Activated B cell treated with CpG ODN at 0.5 μM for 24 hours (primary cell): ENCODE measurements at regions not wholly inside any gene's neighbourhood (a gene's known extent, or its start where the extent isn't known, plus 50 kb on each side); places are given as distances from the start of the nearest gene placed in this dataset.

Experiments
- ATAC-seq: fragments of 200-7000 bp; cut with Tn5 transposase; one replicate; pipeline ENCODE4 v1.10.0; 2021; ENCODE audit warnings: low read depth, mild to moderate bottlenecking, moderate library complexity
- CTCF ChIA-PET: fragments of 350-600 bp; sonication (Branson Sonifier 250); formaldehyde crosslinking; loops from one replicate; lab custom pipeline; 2021; ENCODE audit warnings: antibody characterized with exemption; lab: Charles Lee
- POLR2A ChIA-PET: fragments of 350-600 bp; sonication (Branson Sonifier 250); formaldehyde crosslinking; loops from one replicate; lab custom pipeline; 2021; ENCODE audit warnings: antibody characterized with exemption; lab: Charles Lee
- DNase-seq: peaks from one replicate; pipeline ENCODE4 v3.0.0; 2022
- H3K27ac Mint-ChIP-seq: one replicate; pipeline ENCODE4 v1.8.0; 2020; ENCODE audit warnings: mixed read lengths
- H3K27me3 Mint-ChIP-seq: one replicate; pipeline ENCODE4 v1.8.0; 2021; ENCODE audit warnings: mixed read lengths
- H3K36me3 Mint-ChIP-seq: one replicate; pipeline ENCODE4 v1.8.0; 2021; ENCODE audit warnings: low read depth, mixed read lengths
- H3K4me1 Mint-ChIP-seq: one replicate; pipeline ENCODE4 v1.8.0; 2021; ENCODE audit warnings: mixed read lengths
- H3K4me3 Mint-ChIP-seq: one replicate; pipeline ENCODE4 v1.8.0; 2020; ENCODE audit warnings: mild to moderate bottlenecking, mixed read lengths
- H3K9me3 Mint-ChIP-seq: one replicate; pipeline ENCODE4 v1.8.0; 2020; ENCODE audit warnings: mixed read lengths
- intact Hi-C: fragments of 100-400 bp; cut with micrococcal nuclease; formaldehyde crosslinking; loops from one replicate; pipeline ENCODE4 v1.15.1; 2024
- TF ChIP-seq, protein P1 (sequence below): fragments of 200-600 bp; IDR thresholded peaks from one replicate; pipeline ENCODE4 v1.8.0; 2022; ENCODE audit warnings: antibody characterized with exemption, mild to moderate bottlenecking

- H3K27ac Mint-ChIP-seq, result no peak overlapping the region
- H3K9me3 Mint-ChIP-seq, result no peaks in the 10 kb centered on the region
- peaks cover 21% of the 10 kb centered on the region for H3K4me1 Mint-ChIP-seq
- H3K36me3 Mint-ChIP-seq, result no peaks in the 10 kb centered on the region
- DNase-seq (no peak), ATAC-seq (no peak)
- intact Hi-C loops, result no loop called here
- ChIA-PET POLR2A (no interaction called here), CTCF (no interaction called here)
- TF ChIP-seq, protein P1, sequence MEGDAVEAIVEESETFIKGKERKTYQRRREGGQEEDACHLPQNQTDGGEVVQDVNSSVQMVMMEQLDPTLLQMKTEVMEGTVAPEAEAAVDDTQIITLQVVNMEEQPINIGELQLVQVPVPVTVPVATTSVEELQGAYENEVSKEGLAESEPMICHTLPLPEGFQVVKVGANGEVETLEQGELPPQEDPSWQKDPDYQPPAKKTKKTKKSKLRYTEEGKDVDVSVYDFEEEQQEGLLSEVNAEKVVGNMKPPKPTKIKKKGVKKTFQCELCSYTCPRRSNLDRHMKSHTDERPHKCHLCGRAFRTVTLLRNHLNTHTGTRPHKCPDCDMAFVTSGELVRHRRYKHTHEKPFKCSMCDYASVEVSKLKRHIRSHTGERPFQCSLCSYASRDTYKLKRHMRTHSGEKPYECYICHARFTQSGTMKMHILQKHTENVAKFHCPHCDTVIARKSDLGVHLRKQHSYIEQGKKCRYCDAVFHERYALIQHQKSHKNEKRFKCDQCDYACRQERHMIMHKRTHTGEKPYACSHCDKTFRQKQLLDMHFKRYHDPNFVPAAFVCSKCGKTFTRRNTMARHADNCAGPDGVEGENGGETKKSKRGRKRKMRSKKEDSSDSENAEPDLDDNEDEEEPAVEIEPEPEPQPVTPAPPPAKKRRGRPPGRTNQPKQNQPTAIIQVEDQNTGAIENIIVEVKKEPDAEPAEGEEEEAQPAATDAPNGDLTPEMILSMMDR, result no peak
- H3K4me3 Mint-ChIP-seq, result no peak overlapping the region
- H3K27me3 Mint-ChIP-seq, result no peaks in the 10 kb centered on the region
Measured at GRCh38 chr13:74301258-74301935, 167.2 kb upstream of the KLF12 start.

- TF ChIP-seq, protein P1, result no peak
- no peak for DNase-seq
- H3K36me3 Mint-ChIP-seq, result no peaks in the 10 kb centered on the region
- H3K4me3 Mint-ChIP-seq, result no peak overlapping the region
- intact Hi-C loops, result no loop called here
- ChIA-PET CTCF (interaction anchor here (1.1 kb wide), 1 partner anchor 12 kb away, joined by 3 read pairs; no protein-coding TSS in a partner anchor), POLR2A (no interaction called here)
- no peaks in the 10 kb centered on the region for H3K9me3 Mint-ChIP-seq
- no peak for ATAC-seq
- no peak overlapping the region for H3K27ac Mint-ChIP-seq
- no peaks in the 10 kb centered on the region for H3K27me3 Mint-ChIP-seq
- peaks cover 21% of the 10 kb centered on the region for H3K4me1 Mint-ChIP-seq
Measured at GRCh38 chr13:74300162-74300561, 166.0 kb upstream of the KLF12 start.

DNA sequence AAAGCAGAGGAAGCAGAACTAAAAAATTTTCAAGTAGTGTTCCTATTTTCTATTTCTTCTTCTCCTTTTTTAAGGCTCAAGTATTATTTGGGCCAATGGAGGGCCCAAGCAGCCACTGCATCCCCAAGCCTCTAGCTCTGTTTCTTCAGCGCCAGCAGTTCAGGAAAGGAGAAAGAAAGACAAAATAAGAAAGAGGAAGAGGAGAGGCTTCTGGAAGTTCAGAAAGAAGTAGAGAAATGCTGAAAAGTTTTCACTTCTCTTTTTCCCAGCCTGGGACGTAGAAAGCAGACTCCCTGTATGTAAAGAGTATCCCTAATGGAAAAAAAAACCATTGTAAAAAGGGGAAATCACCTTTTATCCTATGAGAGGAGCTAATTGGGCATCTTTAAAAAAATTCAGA lies 165.5 kb upstream of the KLF12 start:
- CTCF ChIA-PET, result interaction anchor here (1.1 kb wide), 1 partner anchor 12 kb away, joined by 3 read pairs; no protein-coding TSS in a partner anchor
- TF ChIP-seq, protein P1, result no peak
- H3K27me3 Mint-ChIP-seq, result no peaks in the 10 kb centered on the region
- H3K36me3 Mint-ChIP-seq, result no peaks in the 10 kb centered on the region
- POLR2A ChIA-PET, result no interaction called here
- no peak overlapping the region for H3K4me3 Mint-ChIP-seq
- DNase-seq (no peak), ATAC-seq (no peak)
- peaks cover 21% of the 10 kb centered on the region for H3K4me1 Mint-ChIP-seq
- H3K27ac Mint-ChIP-seq, result peak overlapping the region; percentile 38
- no peaks in the 10 kb centered on the region for H3K9me3 Mint-ChIP-seq
- intact Hi-C loops, result no loop called here

DNA sequence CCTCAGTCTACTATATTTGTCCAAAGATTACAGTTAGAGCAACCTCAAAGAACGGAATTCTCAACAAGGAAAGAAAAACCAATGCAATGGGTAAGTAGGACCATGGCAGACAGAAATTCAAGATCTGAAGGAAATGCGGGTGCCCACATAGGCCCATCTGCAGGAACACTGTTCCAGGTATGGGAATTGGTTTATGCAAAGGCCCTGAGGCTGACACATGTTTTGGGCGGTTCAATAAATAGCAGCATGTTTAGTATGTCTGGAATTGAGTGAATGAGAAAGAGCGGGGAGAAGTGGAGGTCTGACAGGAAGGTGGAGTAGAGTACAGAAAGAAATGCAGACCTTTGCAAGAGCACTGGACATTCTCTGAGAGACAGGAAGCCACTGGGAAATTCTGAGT lies 164.7 kb upstream of the KLF12 start:
- DNase-seq (no peak), ATAC-seq (no peak)
- TF ChIP-seq, protein P1, result no peak
- Mint-ChIP-seq H3K4me1 (peaks cover 21% of the 10 kb centered on the region), H3K27me3 (no peaks in the 10 kb centered on the region), H3K9me3 (no peaks in the 10 kb centered on the region), H3K36me3 (no peaks in the 10 kb centered on the region), H3K4me3 (no peak overlapping the region), H3K27ac (no peak overlapping the region)
- intact Hi-C loops, result no loop called here
- CTCF ChIA-PET, result interaction anchor here (0.6 kb wide), 1 partner anchor 12 kb away, joined by 3 read pairs; no protein-coding TSS in a partner anchor
- POLR2A ChIA-PET, result no interaction called here

DNA sequence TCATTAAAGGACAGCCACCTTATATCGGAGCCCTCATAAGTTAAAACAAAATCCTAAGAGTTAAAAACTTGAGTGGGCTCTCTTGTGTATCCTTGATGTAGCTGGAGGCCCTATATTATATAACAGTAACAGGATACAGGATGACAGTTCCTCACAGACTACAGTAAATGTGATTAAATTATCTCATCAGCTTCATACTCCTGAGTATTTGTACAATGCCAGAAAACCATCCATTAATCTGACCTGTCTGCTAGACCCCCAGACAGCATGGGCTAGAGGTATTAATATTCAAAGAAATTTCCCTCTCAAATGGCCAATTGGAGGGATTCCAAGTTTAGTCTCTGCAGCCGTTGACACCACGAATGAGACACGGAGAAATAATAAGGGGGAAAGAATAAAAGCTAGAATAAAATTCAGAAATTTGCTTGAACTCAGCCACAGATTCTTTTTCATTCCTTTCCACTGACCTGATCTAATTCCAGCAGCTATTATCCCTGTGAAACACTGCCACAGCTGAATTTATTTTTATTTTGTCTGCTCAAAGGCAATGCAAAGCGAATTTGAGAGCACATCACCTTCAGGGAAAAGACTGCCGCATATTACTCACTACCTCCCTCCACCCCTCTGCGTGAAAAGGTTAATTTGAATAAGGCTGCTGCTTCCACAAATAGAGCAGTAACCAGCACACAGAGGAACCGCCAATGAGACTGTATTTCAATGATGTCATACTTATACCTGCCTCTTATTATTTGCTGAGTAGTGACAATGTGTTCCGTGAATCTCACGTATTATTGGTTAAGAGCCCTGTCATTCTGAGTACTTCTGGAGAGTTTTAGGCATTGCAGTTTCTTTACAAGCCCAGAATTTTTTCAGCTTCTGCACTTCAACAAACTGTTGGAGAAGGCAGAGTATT lies 155.9 kb upstream of the KLF12 start:
- CTCF ChIA-PET, result interaction anchor here (0.5 to 7.5 kb wide), 5 partner anchors 39 to 477 kb away, joined by 3 to 118 read pairs (median 5); no protein-coding TSS in a partner anchor
- Mint-ChIP-seq H3K4me3 (peak overlapping the region; percentile 74), H3K36me3 (no peaks in the 10 kb centered on the region), H3K4me1 (peaks cover 51% of the 10 kb centered on the region), H3K27ac (peak overlapping the region; percentile 85), H3K27me3 (no peaks in the 10 kb centered on the region), H3K9me3 (no peaks in the 10 kb centered on the region)
- DNase-seq, result peak; percentile 17
- TF ChIP-seq, protein P1, result no peak
- peak; percentile 83 for ATAC-seq
- POLR2A ChIA-PET, result interaction anchor here (1.1 to 4.2 kb wide), 3 partner anchors 155 to 522 kb away, joined by 4 to 50 read pairs (median 5); partner anchors contain the start of gene KLF12
- intact Hi-C loops, result loop anchor here (2.0 to 5.0 kb wide), 5 partner anchors 1233 to 1563 kb away; partner anchors contain the start of genes BORA, DIS3, KLF5 and MZT1
